Colonic mucosa (tissue), 4 donors: ENCODE measurements at regions not wholly inside any gene's neighbourhood (a gene's known extent, or its start where the extent isn't known, plus 50 kb on each side); places are given as distances from the start of the nearest gene placed in this dataset.

ENCODE experiments used
- DNase-seq: peaks from one replicate; pipeline ENCODE4 v3.0.0-alpha.2; 2020
- H3K27ac ChIP-seq: fragments of 200-600 bp; one replicate; pipeline ENCODE4 v1.8.0; 2021
- H3K27me3 ChIP-seq: fragments of 200-600 bp; one replicate; pipeline ENCODE4 v1.8.0; 2021
- H3K36me3 ChIP-seq: fragments of 200-600 bp; one replicate; pipeline ENCODE4 v1.8.0; 2021
- H3K4me1 ChIP-seq: fragments of 200-600 bp; one replicate; pipeline ENCODE4 v1.8.0; 2021; ENCODE audit warnings: mild to moderate bottlenecking
- H3K4me3 ChIP-seq: fragments of 200-600 bp; one replicate; pipeline ENCODE4 v1.8.0; 2021
- H3K9ac ChIP-seq, 2 donors: one replicate each; pipeline ENCODE4 v1.7.0; 2013; ENCODE audit warnings: control low read depth in 2 of 2, low read depth in 2 of 2, low read length in 2 of 2
- H3K9me3 ChIP-seq: fragments of 200-600 bp; one replicate; pipeline ENCODE4 v1.8.0; 2021
- CTCF ChIP-seq: fragments of 200-600 bp; IDR thresholded peaks from one replicate; pipeline ENCODE4 v1.8.0; 2022; ENCODE audit warnings: antibody characterized with exemption, mild to moderate bottlenecking
- intact Hi-C: fragments of 100-400 bp; cut with DNase I; formaldehyde crosslinking; loops from one replicate; pipeline ENCODE4 v1.14.1; 2022
- donor health status: healthy.
- donor health status: DM: no; HTN: no; CAD: no.
- donor health status: DM: no; HTN: no; CAD: no.

GRCh38 chr7:153537271-153537670 is 514.9 kb upstream of the DPP6 start:
- H3K27ac ChIP-seq, result no peak overlapping the region
- intact Hi-C loops, result no loop called here
- H3K9me3 ChIP-seq, result no peaks in the 10 kb centered on the region
- TF ChIP-seq CTCF, result no peak
- no peaks in the 10 kb centered on the region for H3K36me3 ChIP-seq
- DNase-seq, result no peak
- H3K27me3 ChIP-seq, result no peaks in the 10 kb centered on the region
- H3K4me1 ChIP-seq, result no peaks in the 10 kb centered on the region
- no peak overlapping the region for H3K9ac ChIP-seq
- H3K4me3 ChIP-seq, result no peak overlapping the region

- no peak overlapping the region for H3K27ac ChIP-seq
- no peaks in the 10 kb centered on the region for H3K4me1 ChIP-seq
- no peak overlapping the region for H3K9ac ChIP-seq
- H3K36me3 ChIP-seq, result no peaks in the 10 kb centered on the region
- no peaks in the 10 kb centered on the region for H3K9me3 ChIP-seq
- intact Hi-C loops, result no loop called here
- H3K4me3 ChIP-seq, result no peak overlapping the region
- DNase-seq, result no peak
- H3K27me3 ChIP-seq, result no peaks in the 10 kb centered on the region
- TF ChIP-seq CTCF, result no peak
These were observed 510.3 kb upstream of the DPP6 start for GRCh38 chr7:153541903-153542302.

DNA sequence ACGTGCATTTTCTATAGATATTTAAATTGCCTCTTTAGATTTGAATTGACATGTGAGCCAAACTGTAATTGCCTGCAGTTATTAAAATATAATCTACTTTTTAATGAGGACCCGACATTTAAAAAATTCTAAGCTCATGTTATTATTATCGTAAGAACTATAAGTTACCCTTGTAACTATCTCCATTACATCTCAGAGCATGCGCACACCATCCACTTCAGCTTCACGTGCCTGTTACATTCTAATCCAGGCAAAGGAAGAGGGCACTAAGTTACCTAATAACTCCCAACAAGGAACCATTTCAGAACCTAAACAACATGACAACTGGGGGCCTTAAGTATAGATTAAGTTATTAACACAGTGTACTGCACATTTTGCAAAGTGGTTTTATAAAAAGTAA is 509.0 kb upstream of the DPP6 start:
- Histone ChIP-seq H3K4me3 (no peak overlapping the region), H3K4me1 (no peaks in the 10 kb centered on the region), H3K9ac (no peak overlapping the region), H3K36me3 (no peaks in the 10 kb centered on the region), H3K27me3 (no peaks in the 10 kb centered on the region), H3K27ac (no peak overlapping the region), H3K9me3 (no peaks in the 10 kb centered on the region)
- TF ChIP-seq CTCF, result no peak
- no peak for DNase-seq
- intact Hi-C loops, result no loop called here

DNA sequence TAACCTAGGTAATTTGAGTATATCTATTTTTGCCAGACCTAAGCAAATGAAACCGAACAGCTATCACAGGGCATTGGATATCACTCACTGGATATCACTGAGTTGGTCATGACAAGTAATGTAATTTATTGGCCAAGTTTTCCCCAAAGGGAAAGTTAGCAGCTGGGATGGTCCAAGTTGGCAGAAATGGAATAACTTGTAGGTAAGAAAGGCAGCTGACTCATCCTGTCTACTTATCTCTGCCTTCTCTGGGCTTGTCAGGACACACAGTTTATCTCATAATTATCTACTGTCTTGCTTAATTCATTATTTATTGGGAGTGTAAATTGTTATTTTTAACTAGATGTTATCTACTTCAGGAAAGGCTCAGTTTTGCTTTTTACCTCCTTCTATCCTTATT is 502.0 kb upstream of the DPP6 start:
- Histone ChIP-seq H3K4me1 (no peaks in the 10 kb centered on the region), H3K9ac (no peak overlapping the region), H3K36me3 (no peaks in the 10 kb centered on the region), H3K27me3 (no peaks in the 10 kb centered on the region), H3K27ac (no peak overlapping the region), H3K4me3 (no peak overlapping the region), H3K9me3 (no peaks in the 10 kb centered on the region)
- intact Hi-C loops, result no loop called here
- DNase-seq, result no peak
- TF ChIP-seq CTCF, result no peak

DNA sequence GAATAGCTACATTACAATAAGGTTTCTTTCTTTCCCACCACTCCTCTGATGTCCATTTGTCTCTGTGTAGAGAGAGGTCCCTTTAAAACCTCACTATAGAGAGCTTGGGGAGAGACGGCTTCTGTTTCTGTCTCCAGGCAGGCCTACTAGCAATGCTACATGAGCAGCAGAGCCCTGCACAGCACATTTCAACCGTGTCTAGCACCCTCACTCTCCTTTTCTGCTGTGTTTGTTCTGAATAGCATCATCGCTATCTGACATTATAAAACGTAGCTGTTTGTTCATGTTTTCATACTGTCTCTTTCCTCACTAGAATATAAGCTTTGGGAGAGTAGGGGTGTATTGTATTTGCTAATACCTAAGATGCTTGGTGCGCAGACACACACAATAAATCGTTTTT is 487.8 kb upstream of the DPP6 start:
- no peak overlapping the region for H3K9ac ChIP-seq
- DNase-seq, result no peak
- no peak for TF ChIP-seq CTCF
- no peaks in the 10 kb centered on the region for H3K27me3 ChIP-seq
- H3K4me1 ChIP-seq, result no peaks in the 10 kb centered on the region
- no peaks in the 10 kb centered on the region for H3K36me3 ChIP-seq
- intact Hi-C loops, result no loop called here
- no peaks in the 10 kb centered on the region for H3K9me3 ChIP-seq
- H3K27ac ChIP-seq, result no peak overlapping the region
- no peak overlapping the region for H3K4me3 ChIP-seq

- no peak for TF ChIP-seq CTCF
- H3K9ac ChIP-seq, result no peak overlapping the region
- H3K27ac ChIP-seq, result no peak overlapping the region
- no peaks in the 10 kb centered on the region for H3K36me3 ChIP-seq
- no peak overlapping the region for H3K4me3 ChIP-seq
- no peaks in the 10 kb centered on the region for H3K4me1 ChIP-seq
- intact Hi-C loops, result no loop called here
- H3K9me3 ChIP-seq, result no peaks in the 10 kb centered on the region
- no peaks in the 10 kb centered on the region for H3K27me3 ChIP-seq
- DNase-seq, result no peak
These were observed 485.9 kb upstream of the DPP6 start for GRCh38 chr7:153566324-153566723.
